Erythroblast (primary cell): ENCODE measurements at regions not wholly inside any gene's neighbourhood (a gene's known extent, or its start where the extent isn't known, plus 50 kb on each side); places are given as distances from the start of the nearest gene placed in this dataset.
"Not testable (repeated sequence)": the region's sequence is repeated elsewhere in the genome, so short reads cannot be mapped to it uniquely, and the experiment has no call there.

Experiments used
- GATA1 ChIP-seq: IDR thresholded peaks from 2 replicates; pipeline ENCODE4 v1.6.1; 2011; ENCODE audit warnings: low read depth, mild to moderate bottlenecking, control low read depth, low read length, moderate library complexity
- POLR2A ChIP-seq: IDR thresholded peaks from 2 replicates; pipeline ENCODE4 v1.6.1; 2011; ENCODE audit warnings: mild to moderate bottlenecking, low read length

GRCh38 chr1:147103416-147104155 lies 68.7 kb downstream of the PRKAB2 start:
- TF ChIP-seq POLR2A, GATA1: not testable (repeated sequence)
